ENCODE measurements at regions not wholly inside any gene's neighbourhood (a gene's known extent, or its start where the extent isn't known, plus 50 kb on each side); places are given as distances from the start of the nearest gene placed in this dataset.

- peaks cover 24 to 59% of the 10 kb centered on the region in 2 experiments for H3K27me3 ChIP-seq (ENCODE audit: control insufficient read depth in 2 of 2, insufficient read depth in 2 of 2, low read length in 2 of 2)
- no peak overlapping the region for H3K4me3 ChIP-seq (replicated peaks in 1 of 3; ENCODE audit: insufficient read depth in 1 of 3, low read depth in 1 of 3, low read length in 3 of 3)
- no peaks in the 10 kb centered on the region for H3K36me3 ChIP-seq (ENCODE audit: control insufficient read depth in 2 of 2, extremely low read depth in 1 of 2, insufficient read depth in 2 of 2, low read length in 2 of 2)
- intact Hi-C loops (cut with micrococcal nuclease): loop anchor here (2.0 kb wide), 1 partner anchor 36 kb away; no protein-coding TSS in a partner anchor
- H2AFZ ChIP-seq (ENCODE audit: low read depth, low read length): no peak overlapping the region
- FAIRE-seq (no peak), DNase-seq (ENCODE audit: low read depth, low spot score) (no peak)
- BruUV-seq (replicated peaks): no TSS peak
- dilution Hi-C loops (cut with MboI; ENCODE audit: extremely low pct_ligation_motif_present, low sequenced_read_pairs): no loop called here
- H3K9ac ChIP-seq (replicated peaks; ENCODE audit: extremely low read depth, insufficient read depth, low read length): no peak overlapping the region
- no peaks in the 10 kb centered on the region for H4K20me1 ChIP-seq (replicated peaks; ENCODE audit: control insufficient read depth, extremely low read depth, insufficient read depth, low read length)
- H3K27ac ChIP-seq (ENCODE audit: insufficient read depth, low read depth, low read length): no peak overlapping the region
- no peak overlapping the region for H3K4me2 ChIP-seq (ENCODE audit: insufficient read depth, low read length)
- H3K79me2 ChIP-seq (ENCODE audit: control insufficient read depth, insufficient read depth, low read length): no peaks in the 10 kb centered on the region
- no peaks in the 10 kb centered on the region for H3K9me3 ChIP-seq (replicated peaks; ENCODE audit: control insufficient read depth, insufficient read depth, low read length)
- H3K9me1 ChIP-seq (replicated peaks; ENCODE audit: control insufficient read depth, extremely low read depth, insufficient read depth, low read length): no peaks in the 10 kb centered on the region
- H3K4me1 ChIP-seq (ENCODE audit: control insufficient read depth, extremely low read depth, insufficient read depth, low read length): no peaks in the 10 kb centered on the region
- POLR2A ChIA-PET: no interaction called here
- CTCF ChIA-PET: interaction anchor here (0.8 to 1.5 kb wide), 5 partner anchors 10 to 59 kb away, joined by 3 to 4 read pairs (median 4); no protein-coding TSS in a partner anchor
- no peak for TF ChIP-seq JUN (IDR thresholded peaks at IDR 0.05; ENCODE audit: borderline replicate concordance, insufficient read depth, insufficient read length, low read depth)
- TF ChIP-seq CTCF (IDR thresholded peaks at IDR 0.05; ENCODE audit: extremely low read depth in 1 of 2, insufficient read depth in 1 of 2, low read depth in 1 of 2, low read length in 2 of 2): no peak
- TF ChIP-seq MAX (IDR thresholded peaks at IDR 0.05; ENCODE audit: insufficient read depth, insufficient read length): no peak
- no peak for TF ChIP-seq EZH2 (IDR thresholded peaks at IDR 0.05; ENCODE audit: borderline replicate concordance, low read depth, low read length, severe bottlenecking)
- no peak for TF ChIP-seq POLR2AphosphoS5 (IDR thresholded peaks at IDR 0.05; ENCODE audit: insufficient read depth, low read depth, low read length)
- no peak for TF ChIP-seq FOS (IDR thresholded peaks at IDR 0.05; ENCODE audit: borderline replicate concordance, insufficient read depth, low read length)
- TF ChIP-seq POLR2A (IDR thresholded peaks at IDR 0.05; ENCODE audit: low read depth, low read length): no peak
- no peak for TF ChIP-seq MYC (IDR thresholded peaks at IDR 0.05; ENCODE audit: low read depth, low read length)
- no peak for TF ChIP-seq GATA2 (IDR thresholded peaks at IDR 0.05; ENCODE audit: insufficient read depth, insufficient read length, low read depth, low read length)
Observed at GRCh38 chr9:33682551-33682950, 112.8 kb upstream of the PRSS3 start.

Data from endothelial cell of umbilical vein (primary cell).